ENCODE measurements at regions not wholly inside any gene's neighbourhood (a gene's known extent, or its start where the extent isn't known, plus 50 kb on each side); places are given as distances from the start of the nearest gene placed in this dataset.

DNA sequence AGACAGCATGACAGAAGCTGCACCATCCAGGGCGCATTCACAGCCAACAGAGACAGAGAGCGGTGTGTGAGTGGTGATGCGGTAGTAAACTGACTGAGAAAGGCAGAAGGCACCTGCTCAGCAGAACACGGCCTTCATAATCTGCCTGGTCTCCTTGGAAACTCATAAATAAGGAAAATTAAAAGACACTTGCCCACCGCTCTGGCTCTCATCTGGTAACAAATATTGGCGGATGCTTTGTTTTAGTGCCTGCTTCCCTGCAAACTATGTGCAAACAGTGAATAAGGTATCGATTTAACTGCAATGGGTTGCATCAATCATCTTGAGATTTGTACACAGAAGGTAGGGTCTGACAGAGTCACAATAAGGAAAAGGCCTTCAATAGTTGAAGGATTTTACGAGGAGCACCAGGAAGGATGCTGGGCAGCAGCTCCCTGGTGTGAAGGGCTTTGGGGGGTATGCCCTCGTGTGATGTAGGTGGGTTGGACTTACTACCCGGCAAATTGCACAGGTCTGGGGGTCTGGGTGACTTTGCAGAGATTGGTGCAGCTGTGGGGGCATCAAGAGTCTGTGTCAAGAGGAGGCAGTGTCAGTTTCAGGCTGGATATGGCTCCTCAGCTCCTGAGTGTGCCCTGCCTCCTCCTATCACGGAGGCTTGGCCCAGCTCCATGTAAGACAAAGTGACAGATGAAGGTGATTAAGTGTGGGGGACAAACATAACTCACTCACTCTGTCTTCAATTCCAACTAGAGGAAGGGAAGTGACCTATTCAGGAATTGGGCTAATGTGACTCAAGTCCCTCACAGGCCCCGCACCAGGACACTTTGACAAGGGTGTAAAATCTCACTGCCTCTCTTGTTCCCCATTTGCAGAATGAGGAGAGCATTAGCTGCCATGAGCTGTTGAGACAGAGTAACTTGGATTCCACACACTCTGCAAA, 166.7 kb downstream of the ICE1 start:
- TF ChIP-seq CTCF (IDR thresholded peaks at IDR 0.05) (no peak), POLR2A (IDR thresholded peaks at IDR 0.05) (no peak)
